IPS DF 6.9 (cell line): ENCODE measurements at regions not wholly inside any gene's neighbourhood (a gene's known extent, or its start where the extent isn't known, plus 50 kb on each side); places are given as distances from the start of the nearest gene placed in this dataset.

Source experiments
- DNase-seq: peaks from one replicate; pipeline ENCODE4 v3.0.0-alpha.2; 2013; ENCODE audit warnings: low read depth, low spot score
- H3K27ac ChIP-seq: one replicate; pipeline ENCODE4 v1.5.1; 2013; ENCODE audit warnings: low read length, control low read depth
- H3K27me3 ChIP-seq: 2 replicates; pipeline ENCODE4 v1.6.1; 2013; ENCODE audit warnings: mild to moderate bottlenecking, low read length; ENCODE audit not compliant: control insufficient read depth, insufficient read depth
- H3K36me3 ChIP-seq: 2 replicates; pipeline ENCODE4 v1.6.1; 2013; ENCODE audit warnings: low read length; ENCODE audit not compliant: control insufficient read depth, insufficient read depth
- H3K4me1 ChIP-seq: 2 replicates; pipeline ENCODE4 v1.6.1; 2013; ENCODE audit warnings: low read length; ENCODE audit not compliant: control insufficient read depth, insufficient read depth
- H3K4me3 ChIP-seq: 2 replicates; pipeline ENCODE4 v1.5.1; 2013; ENCODE audit warnings: mild to moderate bottlenecking, low read length
- H3K9me3 ChIP-seq: 2 replicates; pipeline ENCODE4 v1.6.1; 2013; ENCODE audit warnings: low read length, inconsistent platforms; ENCODE audit not compliant: control insufficient read depth, insufficient read depth
- WGBS: extraction: QIAGEN DNeasy Blood & Tissue Kit; methylation state at CpG from one replicate; pipeline ENCODE4 v1.1.7; 2013; ENCODE audit warnings: mixed read lengths, missing lambda C conversion rate; ENCODE audit not compliant: insufficient read length, insufficient coverage; 5-methylcytosine and 5-hydroxymethylcytosine counted together

GRCh38 chr3:56857178-56857577, 55.4 kb upstream of the ARHGEF3 start:
- DNase-seq, result no peak
- no CpG with 5 or more reads among the region's 4 CpGs for WGBS
- H3K36me3 ChIP-seq, result no peaks in the 10 kb centered on the region

GRCh38 chr3:56856752-56857151, 55.0 kb upstream of the ARHGEF3 start:
- H3K27me3 ChIP-seq, result no peaks in the 10 kb centered on the region
- H3K9me3 ChIP-seq, result no peaks in the 10 kb centered on the region
- H3K4me1 ChIP-seq, result no peaks in the 10 kb centered on the region
- H3K27ac ChIP-seq, result no peak overlapping the region
- no peaks in the 10 kb centered on the region for H3K36me3 ChIP-seq
- no peak overlapping the region for H3K4me3 ChIP-seq
- DNase-seq, result no peak

More at GRCh38 chr3:56857178-56857577, 55.4 kb upstream of the ARHGEF3 start:
- H3K27ac ChIP-seq, result no peak overlapping the region
- no peaks in the 10 kb centered on the region for H3K9me3 ChIP-seq
- H3K27me3 ChIP-seq, result no peaks in the 10 kb centered on the region
- no peak overlapping the region for H3K4me3 ChIP-seq
- no peaks in the 10 kb centered on the region for H3K4me1 ChIP-seq

GRCh38 chr3:56855856-56856512, 54.2 kb upstream of the ARHGEF3 start:
- no peak for DNase-seq
- Histone ChIP-seq H3K4me1 (no peaks in the 10 kb centered on the region), H3K36me3 (no peaks in the 10 kb centered on the region), H3K27me3 (no peaks in the 10 kb centered on the region), H3K4me3 (no peak overlapping the region), H3K27ac (no peak overlapping the region), H3K9me3 (no peaks in the 10 kb centered on the region)
- no CpG with 5 or more reads among the region's 9 CpGs for WGBS

- no peak overlapping the region for H3K27ac ChIP-seq
- no peaks in the 10 kb centered on the region for H3K27me3 ChIP-seq
- WGBS, result no CpG with 5 or more reads among the region's 5 CpGs
- no peaks in the 10 kb centered on the region for H3K4me1 ChIP-seq
- H3K4me3 ChIP-seq, result no peak overlapping the region
- DNase-seq, result no peak
- no peaks in the 10 kb centered on the region for H3K9me3 ChIP-seq
- H3K36me3 ChIP-seq, result no peaks in the 10 kb centered on the region
Measured at GRCh38 chr3:56854856-56855611, 53.3 kb upstream of the ARHGEF3 start.

- Histone ChIP-seq H3K9me3 (no peaks in the 10 kb centered on the region), H3K4me1 (no peaks in the 10 kb centered on the region), H3K36me3 (no peaks in the 10 kb centered on the region), H3K27me3 (no peaks in the 10 kb centered on the region), H3K27ac (no peak overlapping the region), H3K4me3 (no peak overlapping the region)
- no CpG with 5 or more reads among the region's 9 CpGs for WGBS
- DNase-seq, result no peak
Measured at GRCh38 chr3:56851966-56852884, 50.5 kb upstream of the ARHGEF3 start.
